H9 (cell line): ENCODE measurements at regions not wholly inside any gene's neighbourhood (a gene's known extent, or its start where the extent isn't known, plus 50 kb on each side); places are given as distances from the start of the nearest gene placed in this dataset.

Experiments used
- DNase-seq: peaks from one replicate; pipeline ENCODE4 v3.0.0-alpha.2; 2017
- H2AFZ ChIP-seq: one replicate; pipeline ENCODE4 v1.6.1; 2013; ENCODE audit warnings: mild to moderate bottlenecking, low read length, control low read depth, moderate library complexity
- H2AK5ac ChIP-seq: 2 replicates; pipeline ENCODE4 v1.6.1; 2013; ENCODE audit warnings: low read length, control low read depth, mixed read lengths; ENCODE audit not compliant: insufficient read length
- H2BK120ac ChIP-seq: one replicate; pipeline ENCODE4 v1.6.1; 2013; ENCODE audit warnings: low read depth, mild to moderate bottlenecking, low read length, control low read depth, inconsistent platforms; ENCODE audit not compliant: poor library complexity, severe bottlenecking
- H2BK12ac ChIP-seq: 2 replicates; pipeline ENCODE4 v1.6.1; 2013; ENCODE audit warnings: low read length, control low read depth, mixed read lengths, low read depth; ENCODE audit not compliant: insufficient read length
- H2BK15ac ChIP-seq: 2 replicates; pipeline ENCODE4 v1.6.1; 2013; ENCODE audit warnings: low read depth, low read length, control low read depth
- H2BK20ac ChIP-seq: one replicate; pipeline ENCODE4 v1.6.1; 2013; ENCODE audit warnings: low read depth, mild to moderate bottlenecking, low read length, control low read depth, inconsistent platforms; ENCODE audit not compliant: poor library complexity, severe bottlenecking
- H2BK5ac ChIP-seq: 2 replicates; pipeline ENCODE4 v1.6.1; 2013; ENCODE audit warnings: low read length, control low read depth, mixed read lengths; ENCODE audit not compliant: insufficient read length
- H3K14ac ChIP-seq: 2 replicates; pipeline ENCODE4 v1.6.1; 2013; ENCODE audit warnings: low read length, control low read depth; ENCODE audit not compliant: insufficient read depth
- H3K18ac ChIP-seq: 2 replicates; pipeline ENCODE4 v1.6.1; 2013; ENCODE audit warnings: low read depth, mild to moderate bottlenecking, mixed read lengths, low read length, control low read depth; ENCODE audit not compliant: insufficient read length
- H3K23ac ChIP-seq: 2 replicates; pipeline ENCODE4 v1.6.1; 2013; ENCODE audit warnings: low read length, control low read depth, mixed read lengths, low read depth; ENCODE audit not compliant: insufficient read length
- H3K23me2 ChIP-seq: 2 replicates; pipeline ENCODE4 v1.6.1; 2013; ENCODE audit warnings: low read depth, mild to moderate bottlenecking, mixed read lengths, low read length, control low read depth; ENCODE audit not compliant: insufficient read length, poor library complexity, severe bottlenecking
- H3K27ac ChIP-seq: 2 replicates; pipeline ENCODE4 v1.5.1; 2013; ENCODE audit warnings: low read length, control low read depth, mixed read lengths, low read depth; ENCODE audit not compliant: insufficient read length
- H3K27me3 ChIP-seq: 2 replicates; pipeline ENCODE4 v1.6.1; 2013; ENCODE audit warnings: low read length, control low read depth, inconsistent platforms; ENCODE audit not compliant: insufficient read depth
- H3K4ac ChIP-seq: 2 replicates; pipeline ENCODE4 v1.6.1; 2013; ENCODE audit warnings: low read depth, mild to moderate bottlenecking, control low read depth, inconsistent platforms, low read length, moderate library complexity
- H3K4me1 ChIP-seq: 2 replicates; pipeline ENCODE4 v1.6.1; 2013; ENCODE audit warnings: low read length, control low read depth, inconsistent platforms; ENCODE audit not compliant: insufficient read depth
- H3K4me2 ChIP-seq: 2 replicates; pipeline ENCODE4 v1.6.1; 2013; ENCODE audit warnings: low read length, control low read depth, mixed read lengths; ENCODE audit not compliant: insufficient read length, insufficient read depth
- H3K56ac ChIP-seq: 2 replicates; pipeline ENCODE4 v1.6.1; 2013; ENCODE audit warnings: low read depth, mild to moderate bottlenecking, mixed read lengths, low read length, control low read depth; ENCODE audit not compliant: insufficient read length
- H3K79me1 ChIP-seq: 2 replicates; pipeline ENCODE4 v1.6.1; 2013; ENCODE audit warnings: low read depth, mild to moderate bottlenecking, moderate library complexity, low read length, control low read depth, inconsistent platforms; ENCODE audit not compliant: insufficient read depth, poor library complexity, severe bottlenecking
- H3K79me2 ChIP-seq: 2 replicates; pipeline ENCODE4 v1.6.1; 2013; ENCODE audit warnings: low read length, control low read depth, inconsistent platforms; ENCODE audit not compliant: insufficient read depth
- H3K9ac ChIP-seq: 2 replicates; pipeline ENCODE4 v1.6.1; 2013; ENCODE audit warnings: low read length, control low read depth, mixed read lengths; ENCODE audit not compliant: insufficient read length; ENCODE audit errors: extremely low read depth
- H3K9me3 ChIP-seq: one replicate; pipeline ENCODE4 v1.6.1; 2013; ENCODE audit warnings: low read depth, low read length, inconsistent platforms; ENCODE audit not compliant: control insufficient read depth
- H3T11ph ChIP-seq: one replicate; pipeline ENCODE4 v1.6.1; 2013; ENCODE audit warnings: mild to moderate bottlenecking, low read length, control low read depth, inconsistent platforms
- H4K20me1 ChIP-seq: one replicate; pipeline ENCODE4 v1.6.1; 2013; ENCODE audit not compliant: control insufficient read depth, insufficient read length, insufficient read depth
- H4K5ac ChIP-seq: 2 replicates; pipeline ENCODE4 v1.6.1; 2013; ENCODE audit warnings: low read depth, mild to moderate bottlenecking, mixed read lengths, low read length, control low read depth; ENCODE audit not compliant: insufficient read length
- H4K8ac ChIP-seq: replicated peaks from 2 replicates; pipeline ENCODE4 v1.6.1; 2013; ENCODE audit warnings: low read length, control low read depth, mixed read lengths, low read depth; ENCODE audit not compliant: insufficient read length
- H4K91ac ChIP-seq: 2 replicates; pipeline ENCODE4 v1.6.1; 2013; ENCODE audit warnings: low read depth, mild to moderate bottlenecking, moderate library complexity, mixed read lengths, low read length, control low read depth; ENCODE audit not compliant: insufficient read length
- H3K27ac Mint-ChIP-seq, 3 experiments: 2 replicates in 2 of 3; 3 replicates in 1 of 3; pipeline ENCODE4 v1.8.0; 2020 to 2021; ENCODE audit warnings: mixed read lengths in 3 of 3, mild to moderate bottlenecking in 1 of 3, moderate library complexity in 1 of 3
- H3K27me3 Mint-ChIP-seq: 2 replicates; pipeline ENCODE4 v1.8.0; 2021; ENCODE audit warnings: low read depth, mild to moderate bottlenecking, moderate library complexity, mixed read lengths
- H3K36me3 Mint-ChIP-seq, 3 experiments: 2 replicates in 2 of 3; 3 replicates in 1 of 3; pipeline ENCODE4 v1.8.0; 2020 to 2021; ENCODE audit warnings: low read depth in 3 of 3, mixed read lengths in 3 of 3; ENCODE audit not compliant: insufficient read depth in 1 of 3
- H3K4me1 Mint-ChIP-seq, 2 experiments: 2 replicates each; pipeline ENCODE4 v1.8.0; 2020; ENCODE audit warnings: mixed read lengths in 2 of 2
- H3K4me3 Mint-ChIP-seq, 2 experiments: 2 replicates in 1 of 2; 3 replicates in 1 of 2; pipeline ENCODE4 v1.8.0; 2020 to 2021; ENCODE audit warnings: mild to moderate bottlenecking in 2 of 2, mixed read lengths in 2 of 2, moderate library complexity in 1 of 2
- H3K9me3 Mint-ChIP-seq, 2 experiments: 2 replicates in 1 of 2; 3 replicates in 1 of 2; pipeline ENCODE4 v1.8.0; 2020; ENCODE audit warnings: mild to moderate bottlenecking in 2 of 2, mixed read lengths in 2 of 2, moderate library complexity in 1 of 2
- CTCF ChIP-seq: fragments of 200-600 bp; sonication (generic); conservative IDR thresholded peaks from 3 replicates; pipeline ENCODE4 v1.8.0; 2021; ENCODE audit warnings: antibody characterized with exemption, mild to moderate bottlenecking
- WGBS: extraction: QIAGEN DNeasy Blood & Tissue Kit; methylation state at CpG from one replicate; pipeline ENCODE4 v1.1.7; 2013; ENCODE audit warnings: missing lambda C conversion rate, low lambda C conversion rate, mixed read lengths; ENCODE audit not compliant: insufficient read length; ENCODE audit errors: extremely low coverage; 5-methylcytosine and 5-hydroxymethylcytosine counted together

- Histone ChIP-seq H3K56ac (no peak overlapping the region), H3K9me3 (no peaks in the 10 kb centered on the region), H3K14ac (no peak overlapping the region), H3K4me2 (no peak overlapping the region), H3K23me2 (no peaks in the 10 kb centered on the region), H3K9ac (no peak overlapping the region), H2BK15ac (no peak overlapping the region), H2BK20ac (no peak overlapping the region), H3K18ac (no peak overlapping the region), H2AK5ac (no peak overlapping the region), H4K91ac (no peak overlapping the region), H2BK120ac (no peak overlapping the region), H2BK5ac (no peak overlapping the region), H3T11ph (no peak overlapping the region), H3K79me2 (no peaks in the 10 kb centered on the region), H4K20me1 (no peaks in the 10 kb centered on the region), H3K79me1 (no peaks in the 10 kb centered on the region), H3K23ac (no peak overlapping the region), H2AFZ (no peak overlapping the region), H4K5ac (no peak overlapping the region), H3K4me1 (no peaks in the 10 kb centered on the region), H4K8ac (no peak overlapping the region), H2BK12ac (no peak overlapping the region), H3K27ac (no peak overlapping the region), H3K27me3 (no peaks in the 10 kb centered on the region), H3K4ac (no peak overlapping the region)
- Mint-ChIP-seq H3K9me3 (no peaks in the 10 kb centered on the region; a peak in 1 of 5 replicates), H3K4me3 (no peak overlapping the region), H3K4me1 (peaks cover 2 to 3% of the 10 kb centered on the region in 2 experiments), H3K27ac (no peak overlapping the region), H3K36me3 (no peaks in the 10 kb centered on the region), H3K27me3 (no peaks in the 10 kb centered on the region)
- no peak for TF ChIP-seq CTCF
- WGBS, result no CpG with 5 or more reads among the region's 2 CpGs
- DNase-seq, result no peak
Measured at GRCh38 chr1:99594205-99594604, 51.7 kb upstream of the PALMD start.
